ENCODE measurements at regions not wholly inside any gene's neighbourhood (a gene's known extent, or its start where the extent isn't known, plus 50 kb on each side); places are given as distances from the start of the nearest gene placed in this dataset.

- peak; percentile 51 for DNase-seq
These were observed 113.0 kb downstream of the DTHD1 start for GRCh38 chr4:36394352-36394903.

GRCh38 chr4:36399762-36400353 is 118.4 kb downstream of the DTHD1 start:
- DNase-seq = peak; percentile 56

- DNase-seq = peak; percentile 15
These were observed 120.8 kb downstream of the DTHD1 start for GRCh38 chr4:36402008-36402758.

GRCh38 chr4:36411338-36411737 is 129.9 kb downstream of the DTHD1 start:
- DNase-seq = no peak

- DNase-seq = no peak
These were observed 132.8 kb downstream of the DTHD1 start for GRCh38 chr4:36414248-36414647.

GRCh38 chr4:36417146-36417545 is 135.7 kb downstream of the DTHD1 start:
- no peak for DNase-seq

GRCh38 chr4:36420111-36420679 is 138.8 kb downstream of the DTHD1 start:
- no peak for DNase-seq

GRCh38 chr4:36422607-36423006 is 141.2 kb downstream of the DTHD1 start:
- DNase-seq = no peak

- no peak for DNase-seq
These were observed 145.3 kb downstream of the DTHD1 start for GRCh38 chr4:36426741-36427140.

GRCh38 chr4:36427696-36428095 is 146.3 kb downstream of the DTHD1 start:
- DNase-seq = no peak

GRCh38 chr4:36432586-36432985 is 151.2 kb downstream of the DTHD1 start:
- no peak for DNase-seq

GRCh38 chr4:36439556-36439955 is 158.1 kb downstream of the DTHD1 start:
- no peak for DNase-seq

GRCh38 chr4:36445480-36445879 is 164.1 kb downstream of the DTHD1 start:
- no peak for DNase-seq

- no peak for DNase-seq
These were observed 164.9 kb downstream of the DTHD1 start for GRCh38 chr4:36446275-36446674.

- no peak for DNase-seq
These were observed 179.9 kb downstream of the DTHD1 start for GRCh38 chr4:36461344-36461743.

- no peak for DNase-seq
These were observed 186.3 kb downstream of the DTHD1 start for GRCh38 chr4:36467670-36468069.

- DNase-seq = no peak
These were observed 190.5 kb downstream of the DTHD1 start for GRCh38 chr4:36471903-36472302.

GRCh38 chr4:36476135-36476534 is 194.7 kb downstream of the DTHD1 start:
- no peak for DNase-seq

GRCh38 chr4:36477861-36478260 is 196.4 kb downstream of the DTHD1 start:
- no peak for DNase-seq

- DNase-seq = no peak
These were observed 204.5 kb downstream of the DTHD1 start for GRCh38 chr4:36485885-36486284.

- DNase-seq = no peak
These were observed 208.4 kb downstream of the DTHD1 start for GRCh38 chr4:36489798-36490197.

GRCh38 chr4:36492041-36492440 is 210.6 kb downstream of the DTHD1 start:
- no peak for DNase-seq

GRCh38 chr4:36492590-36492989 is 211.2 kb downstream of the DTHD1 start:
- no peak for DNase-seq

- no peak for DNase-seq
These were observed 211.8 kb downstream of the DTHD1 start for GRCh38 chr4:36493251-36493650.
